HG03139 (cell line): ENCODE measurements at regions not wholly inside any gene's neighbourhood (a gene's known extent, or its start where the extent isn't known, plus 50 kb on each side); places are given as distances from the start of the nearest gene placed in this dataset.

ENCODE experiments used
- ATAC-seq: cut with Tn5 transposase; IDR thresholded peaks from one replicate; pipeline ENCODE4 v1.9.1; 2021; ENCODE audit not compliant: unreplicated experiment

GRCh38 chr12:77578466-77579220, 252.1 kb upstream of the NAV3 start:
- no peak for ATAC-seq

DNA sequence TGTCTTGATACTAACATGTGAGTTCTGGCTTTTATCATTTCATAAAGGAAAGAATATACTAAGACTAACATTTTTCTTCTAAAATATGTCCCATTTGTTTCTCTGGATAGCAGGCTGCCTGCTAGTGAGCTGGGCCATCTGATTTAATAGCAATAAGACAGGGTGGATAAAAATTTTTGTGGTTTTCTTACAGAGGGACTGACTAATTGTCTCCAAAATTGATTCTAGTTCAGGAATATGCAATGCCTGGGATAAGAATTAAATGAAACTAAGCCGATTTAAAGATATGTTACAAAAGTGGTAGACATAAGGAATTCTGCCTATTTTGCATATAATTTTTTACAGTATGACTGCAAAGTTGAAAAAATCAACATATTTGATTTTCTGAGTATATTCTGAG, 252.9 kb upstream of the NAV3 start:
- ATAC-seq, result no peak

DNA sequence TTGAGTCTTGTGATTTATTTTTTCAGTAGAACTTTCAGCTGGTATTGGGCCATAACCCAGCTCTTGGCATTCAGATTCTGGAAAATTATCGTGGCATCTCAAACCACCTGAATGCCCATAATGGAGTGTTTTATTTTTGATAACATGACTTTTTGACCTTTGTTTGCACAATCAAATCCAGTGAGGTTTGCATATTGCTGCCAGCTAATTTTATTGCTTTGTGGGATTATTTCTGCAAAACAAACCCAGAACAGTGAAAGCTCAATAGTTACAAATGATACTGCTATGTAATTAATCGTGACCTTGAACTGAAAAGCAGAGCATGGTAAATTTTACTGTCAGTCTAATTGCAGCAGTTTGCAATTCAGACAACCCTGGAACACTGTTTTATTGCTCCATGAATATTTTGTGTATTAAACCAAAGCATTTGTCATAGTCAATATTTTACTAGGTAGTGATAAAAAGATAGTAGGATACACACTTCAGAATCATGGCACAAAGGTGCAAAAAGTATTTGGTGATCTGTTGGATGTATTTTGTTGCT, 255.2 kb upstream of the NAV3 start:
- no peak for ATAC-seq

- no peak for ATAC-seq
Measured at GRCh38 chr12:77572371-77572770, 258.3 kb upstream of the NAV3 start.

GRCh38 chr12:77571768-77572167, 258.9 kb upstream of the NAV3 start:
- ATAC-seq, result no peak

- ATAC-seq, result no peak
Measured at GRCh38 chr12:77571127-77571526, 259.6 kb upstream of the NAV3 start.

GRCh38 chr12:77569876-77570275, 260.8 kb upstream of the NAV3 start:
- no peak for ATAC-seq

GRCh38 chr12:77560714-77561113, 270.0 kb upstream of the NAV3 start:
- no peak for ATAC-seq

GRCh38 chr12:77559400-77560074, 271.2 kb upstream of the NAV3 start:
- ATAC-seq, result no peak

DNA sequence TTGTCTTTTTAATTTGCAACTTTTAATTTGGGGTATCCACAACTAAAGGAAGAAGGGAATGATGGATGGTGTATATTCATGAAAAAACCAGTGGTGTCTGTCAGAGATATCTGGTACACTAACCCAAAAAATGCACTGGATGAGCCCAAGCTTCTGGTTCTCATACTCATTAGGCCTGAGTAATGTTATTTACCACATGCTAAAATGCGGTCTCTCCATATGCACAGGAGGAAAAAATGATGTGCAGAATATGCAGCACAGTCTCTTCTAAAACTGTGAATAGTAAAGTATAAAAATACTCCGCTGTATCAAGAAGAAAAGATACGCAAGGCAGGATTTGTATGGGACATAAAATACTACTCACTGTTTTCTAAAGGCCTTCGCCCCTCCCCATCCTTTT, 275.6 kb upstream of the NAV3 start:
- no peak for ATAC-seq

DNA sequence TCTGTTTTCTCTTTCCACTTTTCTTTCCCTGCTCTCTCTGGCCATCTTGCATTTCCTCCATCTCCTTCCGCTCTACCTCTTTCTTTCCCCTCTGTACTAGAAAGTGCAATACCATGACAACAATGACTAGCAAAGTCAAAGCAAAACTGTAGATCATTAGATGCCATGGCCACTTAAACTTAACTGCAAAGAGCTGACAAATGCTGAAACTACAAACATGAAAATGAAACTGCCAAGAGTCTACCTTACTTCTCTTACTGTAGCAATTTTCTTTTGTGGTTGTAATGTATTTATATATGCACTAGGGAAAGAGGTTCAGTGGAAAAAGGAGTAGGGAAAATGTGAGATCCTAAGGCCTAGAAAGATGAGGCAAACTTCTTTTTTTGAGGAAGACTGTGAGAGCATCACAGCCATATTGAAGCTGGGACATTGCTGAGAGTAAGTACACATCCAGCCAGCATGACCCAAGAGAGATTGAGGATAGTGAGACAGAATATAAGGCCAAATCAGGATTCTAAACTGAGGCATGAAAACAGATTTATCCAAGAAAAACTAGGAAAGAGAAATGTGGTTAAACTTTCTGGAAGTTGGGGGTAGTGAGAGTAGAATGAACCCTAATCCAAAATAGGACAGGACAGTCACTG, 276.6 kb upstream of the NAV3 start:
- ATAC-seq, result peak; percentile 100

DNA sequence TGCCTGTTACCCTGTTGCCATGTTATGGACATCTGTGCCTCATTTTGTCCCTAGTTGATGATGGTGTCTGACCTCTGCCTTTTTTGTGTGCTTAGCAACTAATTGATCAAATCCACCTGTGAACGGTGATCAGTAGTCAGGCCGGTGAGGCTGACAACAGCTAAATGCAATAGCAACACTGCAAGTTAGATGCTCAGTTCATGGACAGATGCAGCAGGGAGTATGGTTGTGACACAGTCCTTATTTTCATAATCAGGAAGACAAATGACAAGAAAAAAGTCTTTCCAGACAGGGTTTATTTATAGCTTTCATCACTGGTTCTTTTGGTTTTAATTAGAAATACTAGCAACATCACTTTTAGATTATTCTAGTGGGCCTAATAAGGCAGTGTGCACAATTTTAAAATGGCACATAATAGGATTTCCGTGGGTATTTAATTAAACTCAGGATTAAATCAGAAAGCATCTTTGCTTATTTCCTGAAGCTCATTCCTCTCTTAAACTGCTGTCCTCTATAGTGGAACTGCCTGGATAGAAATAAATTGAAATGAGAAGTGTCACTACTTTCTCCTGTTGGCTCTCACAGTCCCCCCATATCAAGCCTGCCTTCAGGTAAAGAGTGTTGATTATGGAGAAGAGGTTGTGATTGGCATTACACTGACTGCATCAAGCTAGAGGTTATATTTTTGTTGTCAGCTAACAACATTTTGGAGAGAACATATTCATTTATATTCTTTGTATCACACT, 281.1 kb upstream of the NAV3 start:
- no peak for ATAC-seq

DNA sequence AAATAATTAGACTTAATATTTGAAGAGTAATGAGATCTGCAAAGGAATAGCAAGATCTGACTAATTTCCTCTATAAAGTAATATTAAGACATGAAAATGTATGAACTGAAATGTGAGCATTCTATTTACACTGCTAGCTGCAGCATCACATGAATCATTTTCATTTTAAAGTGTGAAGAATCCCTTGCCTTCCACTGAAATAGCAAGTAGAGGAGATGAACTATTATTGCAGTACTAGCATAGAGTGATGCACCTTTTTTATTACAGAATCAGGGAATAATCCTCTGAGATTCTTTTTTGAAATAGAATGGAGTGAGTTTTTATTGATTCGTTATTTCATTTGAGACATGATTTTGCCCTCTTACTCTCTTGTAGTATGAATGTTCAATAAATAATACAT, 281.9 kb upstream of the NAV3 start:
- no peak for ATAC-seq

DNA sequence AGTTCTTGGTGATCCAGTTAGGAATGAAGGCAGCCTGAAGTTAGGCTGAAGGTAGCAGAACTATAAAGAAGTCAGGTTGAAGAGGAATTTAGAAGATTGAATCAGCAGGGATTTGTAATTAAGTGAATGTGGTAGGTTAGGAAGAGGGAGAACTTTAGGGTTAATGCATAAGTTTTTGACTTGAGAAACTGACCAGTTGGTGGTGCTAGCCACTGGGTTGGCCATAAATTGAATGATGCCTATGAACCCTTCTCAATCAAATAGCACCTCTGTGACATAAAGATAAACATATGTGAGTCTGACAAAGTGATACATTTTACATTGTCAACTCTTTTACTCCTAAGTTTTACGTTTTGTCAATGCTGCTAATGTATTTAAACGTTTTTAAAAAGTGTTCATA, 290.6 kb upstream of the NAV3 start:
- ATAC-seq, result no peak

DNA sequence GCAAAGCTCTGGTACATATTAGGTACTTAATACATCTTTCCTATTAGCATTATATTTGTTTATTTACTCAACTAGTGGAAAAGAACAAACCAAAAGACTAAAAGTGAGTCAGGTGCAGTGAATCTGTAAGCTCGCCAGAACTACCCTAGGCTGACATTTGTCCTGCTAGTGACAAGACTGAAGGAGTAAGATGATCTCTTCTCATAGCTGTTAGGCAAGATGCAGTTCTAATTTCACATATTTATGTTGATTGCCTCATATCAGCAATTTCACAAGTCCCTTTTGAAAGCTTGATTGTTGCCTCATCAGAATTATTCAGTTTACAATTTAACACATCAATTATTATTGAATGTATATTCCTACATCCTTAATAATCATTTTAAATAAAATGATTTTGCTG, 293.0 kb upstream of the NAV3 start:
- no peak for ATAC-seq

DNA sequence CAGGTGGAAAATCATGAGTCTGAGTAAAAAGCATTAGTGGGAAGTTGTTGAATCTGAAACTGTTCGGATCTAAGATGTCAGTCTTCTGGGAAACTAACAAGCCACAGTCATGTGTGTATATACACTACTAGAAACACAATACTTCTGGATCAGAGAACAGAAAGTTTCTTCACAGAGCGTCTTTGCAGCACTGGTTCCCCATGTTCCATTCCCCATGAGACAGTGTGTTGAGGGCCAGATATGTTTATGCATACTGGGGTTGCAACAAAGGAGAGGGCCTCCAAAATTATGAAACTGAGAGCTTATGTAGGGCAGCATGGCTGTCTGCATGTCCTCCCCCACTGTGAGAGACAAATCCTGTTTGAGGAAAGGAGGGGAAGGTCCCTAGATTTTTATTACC, 295.0 kb upstream of the NAV3 start:
- ATAC-seq, result no peak

- no peak for ATAC-seq
Measured at GRCh38 chr12:77531912-77532311, 298.8 kb upstream of the NAV3 start.

GRCh38 chr12:77522247-77522646, 308.4 kb upstream of the NAV3 start:
- no peak for ATAC-seq

DNA sequence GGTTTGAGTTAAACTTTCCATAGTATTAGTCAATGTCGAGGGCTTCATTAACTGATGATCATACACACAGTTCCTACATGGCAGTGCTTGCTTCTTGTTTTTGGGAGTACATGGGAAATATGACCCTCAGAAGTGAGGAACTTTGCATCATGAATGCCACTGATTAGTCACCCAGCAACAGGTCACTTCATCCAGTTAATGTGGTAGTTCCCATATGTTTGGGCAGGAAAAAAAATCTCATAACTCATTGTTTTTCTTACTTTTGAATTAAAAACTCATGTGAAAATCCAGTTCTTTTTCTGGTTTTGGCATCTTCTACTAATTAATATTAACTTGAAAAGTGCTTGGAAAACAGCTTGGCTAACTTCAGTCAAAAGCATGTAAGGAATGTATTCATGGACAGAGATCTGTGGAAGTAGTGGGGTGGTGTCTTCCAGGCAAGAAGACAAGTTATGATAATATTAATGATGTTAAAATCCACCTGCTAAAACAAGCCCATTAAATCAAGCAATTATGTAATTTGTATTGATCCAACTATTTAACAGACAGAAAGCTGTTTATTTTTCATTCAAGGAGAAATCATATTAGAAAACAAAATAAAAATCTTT, 309.1 kb upstream of the NAV3 start:
- no peak for ATAC-seq

DNA sequence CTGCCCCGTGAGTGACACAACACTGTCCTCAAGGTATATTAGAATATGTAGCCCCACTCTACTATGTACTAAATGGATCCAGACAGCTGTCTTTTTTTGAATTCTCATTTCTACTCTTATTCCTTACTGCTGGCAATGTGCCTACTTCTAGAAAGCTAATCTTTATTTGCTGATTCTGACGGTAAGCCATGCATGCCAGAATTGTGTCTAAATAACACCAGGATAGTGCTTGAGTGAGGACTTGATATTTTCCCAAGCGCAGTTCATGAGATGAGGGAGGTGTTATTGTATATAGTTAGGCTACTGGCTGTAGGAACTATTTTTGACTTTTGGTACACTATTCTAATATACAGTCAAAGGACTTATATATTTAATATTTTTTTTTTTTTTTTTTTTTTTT, 316.2 kb upstream of the NAV3 start:
- no peak for ATAC-seq

GRCh38 chr12:77510985-77511384, 319.7 kb upstream of the NAV3 start:
- ATAC-seq, result no peak
